GM21360 (cell line): ENCODE measurements at regions not wholly inside any gene's neighbourhood (a gene's known extent, or its start where the extent isn't known, plus 50 kb on each side); places are given as distances from the start of the nearest gene placed in this dataset.
"Not testable (repeated sequence)": the region's sequence is repeated elsewhere in the genome, so short reads cannot be mapped to it uniquely, and the experiment has no call there.

ENCODE experiments used
- ATAC-seq: cut with Tn5 transposase; IDR thresholded peaks from one replicate; pipeline ENCODE4 v1.9.1; 2021; ENCODE audit warnings: mild to moderate bottlenecking, moderate library complexity; ENCODE audit not compliant: unreplicated experiment

DNA sequence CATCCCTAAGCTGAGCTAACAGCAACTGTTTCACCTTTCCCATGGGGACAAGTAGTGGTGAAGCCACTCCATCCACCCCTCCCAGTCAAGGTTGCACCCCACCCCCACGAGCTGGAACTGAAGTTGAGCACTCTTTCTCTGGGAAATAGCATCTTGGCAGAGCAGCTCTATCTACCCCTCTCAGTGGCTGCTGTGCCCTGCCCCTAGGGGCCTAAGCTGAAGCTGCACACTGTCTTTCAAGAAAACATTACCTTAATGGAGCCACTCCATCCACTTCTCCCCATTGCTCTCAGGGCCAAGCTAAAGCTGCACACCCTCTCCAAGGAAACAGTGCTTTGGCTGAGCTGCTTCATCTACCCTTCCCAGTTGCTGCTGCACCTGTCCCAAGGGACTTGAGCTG is 170.6 kb upstream of the CCDC196 start:
- ATAC-seq, result no peak

DNA sequence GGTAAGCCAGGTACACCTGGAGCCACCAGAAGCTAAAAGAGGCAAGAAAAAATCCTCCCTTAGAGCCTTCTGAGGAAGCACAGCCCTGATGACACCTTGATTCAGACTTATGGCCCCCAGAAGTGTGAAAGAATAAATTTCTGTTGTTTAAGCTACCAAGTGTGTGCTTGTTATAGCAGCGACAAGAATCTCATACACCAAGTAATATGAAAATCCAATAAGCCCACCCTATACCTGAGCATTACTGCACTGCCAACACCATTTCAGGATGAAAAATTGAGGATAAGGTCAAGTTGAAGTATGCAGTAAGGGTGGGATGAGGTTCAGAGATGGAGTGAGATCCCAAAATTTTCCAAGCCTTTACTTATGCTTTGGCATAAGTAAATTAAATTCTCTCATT is 163.6 kb upstream of the CCDC196 start:
- ATAC-seq, result no peak

DNA sequence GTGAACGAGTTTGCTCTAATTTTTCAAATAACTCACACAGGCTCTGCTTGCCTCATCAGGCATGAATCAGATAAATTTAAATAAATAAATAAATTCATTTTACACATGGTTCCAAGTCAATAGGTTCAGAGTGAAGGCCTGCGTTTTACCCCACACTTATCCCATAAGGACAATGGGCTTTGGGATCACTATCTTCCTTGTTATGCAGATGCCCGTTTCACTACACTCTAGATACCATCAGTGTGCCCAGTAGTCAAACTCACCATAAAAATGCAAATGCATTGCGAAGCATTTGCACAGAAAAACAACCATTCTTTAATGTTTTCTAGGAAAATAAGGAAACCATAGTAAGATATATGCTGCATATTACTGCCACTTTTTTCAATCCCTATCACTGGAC is 155.9 kb upstream of the CCDC196 start:
- no peak for ATAC-seq

DNA sequence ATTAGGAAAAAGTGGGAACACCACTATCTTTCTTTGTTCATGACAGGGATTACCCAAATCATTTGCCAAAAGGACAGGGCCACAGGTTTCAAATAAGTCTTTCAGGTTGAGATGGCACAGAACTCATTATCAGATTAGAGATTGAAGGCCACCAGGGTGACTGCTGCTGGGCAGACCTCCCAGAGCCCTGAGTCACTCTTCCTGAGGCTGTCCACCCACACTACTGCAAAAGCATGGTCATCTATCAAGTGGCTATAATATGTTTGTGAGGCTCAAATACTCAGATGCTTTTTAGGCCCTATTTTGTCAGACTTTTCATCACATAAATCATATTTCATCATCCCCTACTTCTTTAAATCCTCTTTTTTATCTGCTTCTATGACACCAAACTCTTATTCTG is 155.3 kb upstream of the CCDC196 start:
- ATAC-seq, result no peak

DNA sequence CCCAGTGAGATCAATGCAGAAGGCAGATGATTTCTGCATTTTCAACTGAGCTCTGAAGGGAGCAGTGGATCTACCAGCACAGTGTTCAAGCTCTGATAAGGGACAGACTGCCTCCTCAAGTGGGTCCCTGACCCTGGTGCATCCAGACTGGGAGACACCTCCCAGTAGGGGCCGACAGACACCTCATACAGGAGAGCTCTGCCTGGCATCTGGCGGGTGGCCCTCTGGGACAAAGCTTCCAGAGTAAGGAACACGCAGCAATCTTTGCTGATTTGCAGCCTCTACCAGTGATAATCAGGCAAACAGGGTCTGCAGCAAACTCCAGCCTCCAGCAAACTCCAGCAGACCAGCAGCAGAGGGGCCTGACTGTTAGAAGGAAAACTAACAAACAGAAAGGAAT is 152.9 kb upstream of the CCDC196 start:
- ATAC-seq, result not testable (repeated sequence)

DNA sequence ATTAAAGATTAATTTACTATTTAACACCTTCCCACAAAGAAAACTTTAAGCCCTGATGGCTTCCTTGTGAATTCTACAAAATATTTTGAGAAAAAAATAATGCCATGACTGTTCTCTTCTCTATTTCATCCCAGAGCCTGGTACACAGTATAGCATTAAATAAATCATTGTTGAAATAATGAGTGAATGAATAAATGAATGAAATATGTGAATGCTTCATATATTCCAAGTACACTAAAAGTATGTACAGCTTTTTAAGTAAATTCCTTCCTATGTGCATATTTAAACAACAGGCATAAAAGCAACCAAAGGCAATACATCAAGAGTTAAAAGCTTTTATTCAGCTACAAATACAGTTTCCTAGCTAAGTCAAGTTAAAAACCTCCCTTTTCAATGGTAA is 144.9 kb upstream of the CCDC196 start:
- no peak for ATAC-seq

DNA sequence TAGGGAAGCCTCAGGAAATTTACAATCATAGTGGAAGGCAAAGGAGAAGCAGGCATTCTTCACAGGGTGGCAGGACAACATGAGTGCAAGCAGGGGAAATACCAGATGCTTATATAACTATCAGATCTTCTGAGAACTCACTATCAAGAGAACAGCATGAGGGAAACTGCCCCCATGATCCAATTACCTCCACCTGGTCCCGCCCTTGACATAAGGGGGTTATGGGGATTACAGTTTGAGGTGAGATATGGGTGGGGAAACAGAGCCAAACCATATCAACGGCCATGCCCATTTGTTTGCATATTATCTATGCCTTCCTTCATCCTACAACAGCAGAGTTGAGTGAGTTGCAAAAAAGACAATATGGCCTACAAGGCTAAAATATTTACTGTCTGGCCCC is 140.2 kb upstream of the CCDC196 start:
- ATAC-seq, result no peak

DNA sequence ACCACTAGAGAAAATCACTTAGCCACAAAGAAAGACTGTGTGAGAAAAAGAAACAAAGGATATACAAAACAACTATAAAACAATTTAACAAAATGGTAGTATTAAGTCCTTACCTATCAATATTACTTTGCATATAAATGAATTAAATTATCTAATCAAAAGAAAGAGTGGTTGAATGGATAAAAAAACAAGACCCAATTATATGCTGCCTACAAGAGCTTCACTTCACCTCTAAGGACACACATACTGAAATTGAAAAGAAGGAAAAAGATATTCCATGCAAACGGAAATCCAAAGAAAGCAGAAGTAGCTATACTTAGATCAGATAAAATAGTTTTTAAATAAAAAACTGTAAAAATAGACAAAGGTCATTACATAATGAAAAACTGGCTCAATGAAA is 134.9 kb upstream of the CCDC196 start:
- no peak for ATAC-seq

DNA sequence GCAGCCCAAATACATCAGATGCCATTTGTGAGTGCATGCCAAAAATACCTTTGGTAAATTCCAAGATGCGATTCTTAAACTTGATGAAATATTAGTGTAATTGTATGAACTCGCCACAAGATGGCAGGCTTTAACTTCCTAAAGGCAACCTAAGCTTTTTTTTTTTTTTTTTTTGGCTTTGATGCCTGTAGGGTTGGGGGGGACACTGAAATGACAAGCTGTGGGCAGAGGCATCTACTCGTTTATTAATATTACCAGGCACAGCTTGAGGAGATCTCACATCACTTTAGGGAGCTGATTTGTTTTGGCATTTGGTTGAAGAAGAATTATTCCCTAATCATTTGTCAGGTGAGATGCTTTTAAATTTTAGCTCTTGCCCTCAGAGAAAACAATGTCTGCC is 126.7 kb upstream of the CCDC196 start:
- no peak for ATAC-seq

DNA sequence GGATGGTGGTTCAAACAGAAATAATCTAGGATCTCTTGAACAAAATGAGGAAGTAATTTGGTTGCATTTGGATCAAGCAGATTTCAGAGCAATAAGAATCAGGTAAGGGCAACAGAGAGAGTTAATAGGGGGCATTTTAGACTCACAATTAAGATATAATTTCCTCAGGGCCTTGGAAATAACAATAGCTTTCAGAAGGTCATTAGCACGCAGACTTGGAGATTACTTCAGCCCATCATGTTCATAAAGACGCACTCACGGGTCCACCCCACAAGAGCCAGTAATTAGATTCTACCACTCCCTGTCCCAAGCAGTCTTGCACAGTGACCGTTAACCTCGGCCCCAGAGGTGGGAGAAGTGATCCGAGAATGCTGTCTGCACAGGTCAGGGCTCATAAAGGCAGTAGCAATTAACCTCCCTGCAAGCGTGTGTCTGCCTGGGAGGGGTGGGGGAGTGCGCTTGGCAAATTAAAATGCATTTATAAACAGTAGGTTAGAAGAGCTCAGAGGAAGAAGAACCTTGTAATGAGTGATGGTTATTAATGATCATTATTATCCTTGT is 125.7 kb upstream of the CCDC196 start:
- no peak for ATAC-seq

DNA sequence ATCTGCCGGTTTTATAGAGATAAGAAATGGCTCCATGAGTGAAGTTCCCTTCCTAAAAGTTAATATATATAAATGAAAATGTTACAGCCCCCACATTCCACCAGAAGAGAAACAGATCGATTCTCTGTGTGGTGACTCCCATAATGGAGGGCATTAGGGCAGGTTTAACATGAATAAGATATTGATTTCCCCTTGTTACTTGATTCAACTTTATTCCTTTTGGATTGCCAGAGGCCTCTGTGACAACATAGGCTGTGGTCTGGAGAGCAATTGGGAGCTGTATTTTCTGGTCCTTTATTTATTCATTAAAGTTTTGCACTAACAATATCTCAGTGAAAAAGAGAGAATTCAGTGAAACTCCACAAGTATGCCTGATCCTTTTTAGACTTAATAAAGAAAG is 125.2 kb upstream of the CCDC196 start:
- ATAC-seq, result no peak

DNA sequence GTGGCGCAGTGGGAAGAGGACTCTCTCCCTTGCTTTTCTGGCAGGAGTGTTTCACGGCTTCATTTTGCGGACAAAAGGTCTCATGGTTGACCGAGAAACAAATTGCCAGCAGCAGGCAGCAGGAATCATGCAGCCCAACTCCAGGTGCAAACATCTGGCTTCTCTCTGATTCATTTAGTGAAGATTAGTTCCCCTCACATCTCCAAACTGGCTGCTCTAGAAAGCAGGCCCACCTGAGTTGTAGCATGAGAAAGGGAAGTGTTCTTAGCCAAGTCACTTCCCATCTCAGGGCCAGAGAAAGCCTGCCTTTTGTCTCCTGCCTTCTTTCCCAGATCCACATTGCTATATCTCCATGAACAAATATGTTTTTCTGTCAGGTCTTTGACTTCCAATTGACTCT is 120.8 kb upstream of the CCDC196 start:
- ATAC-seq, result no peak

DNA sequence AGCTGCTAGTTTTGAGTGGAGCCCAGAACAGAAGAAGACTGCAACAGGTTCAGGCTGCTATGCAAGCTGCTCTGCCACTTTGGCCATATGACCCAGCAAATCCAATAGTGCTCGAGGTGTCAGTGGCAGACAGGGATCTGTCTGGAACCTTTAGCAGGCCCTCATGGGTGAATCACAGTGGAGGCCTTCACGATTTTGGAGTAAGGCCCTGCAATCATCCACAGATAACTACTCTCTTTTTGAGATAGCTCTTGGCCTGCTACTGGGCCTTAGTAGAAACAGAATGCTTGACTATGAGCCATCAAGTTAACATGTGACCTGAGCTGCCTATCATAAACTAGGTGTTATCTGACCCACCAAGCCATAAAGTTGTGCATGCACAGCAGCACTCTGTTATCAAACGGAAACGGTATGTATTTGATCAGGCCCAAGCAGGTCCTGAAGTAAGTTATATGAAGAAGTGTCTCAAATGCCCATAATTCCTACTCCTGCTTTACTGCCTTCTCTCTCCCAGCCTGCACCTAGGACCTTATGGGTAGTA is 116.9 kb upstream of the CCDC196 start:
- ATAC-seq, result no peak

DNA sequence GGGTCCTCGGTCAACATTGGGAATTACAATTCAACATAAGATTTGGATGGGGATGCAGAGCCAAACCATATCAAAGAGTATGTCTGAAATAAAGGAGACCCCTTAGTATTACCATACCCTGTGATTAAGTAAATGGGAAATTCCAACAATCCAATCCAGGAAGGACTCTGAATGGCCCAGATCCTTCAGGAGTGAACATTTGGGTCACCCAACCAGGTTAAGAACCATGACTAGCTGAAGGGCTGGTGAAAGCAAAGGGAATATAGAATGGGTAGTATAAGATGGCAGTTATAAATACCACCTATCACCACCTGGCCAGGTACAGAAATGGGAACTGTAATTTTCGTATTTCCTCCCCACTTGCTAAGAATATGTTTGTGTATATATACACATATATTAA is 114.4 kb upstream of the CCDC196 start:
- ATAC-seq, result no peak

DNA sequence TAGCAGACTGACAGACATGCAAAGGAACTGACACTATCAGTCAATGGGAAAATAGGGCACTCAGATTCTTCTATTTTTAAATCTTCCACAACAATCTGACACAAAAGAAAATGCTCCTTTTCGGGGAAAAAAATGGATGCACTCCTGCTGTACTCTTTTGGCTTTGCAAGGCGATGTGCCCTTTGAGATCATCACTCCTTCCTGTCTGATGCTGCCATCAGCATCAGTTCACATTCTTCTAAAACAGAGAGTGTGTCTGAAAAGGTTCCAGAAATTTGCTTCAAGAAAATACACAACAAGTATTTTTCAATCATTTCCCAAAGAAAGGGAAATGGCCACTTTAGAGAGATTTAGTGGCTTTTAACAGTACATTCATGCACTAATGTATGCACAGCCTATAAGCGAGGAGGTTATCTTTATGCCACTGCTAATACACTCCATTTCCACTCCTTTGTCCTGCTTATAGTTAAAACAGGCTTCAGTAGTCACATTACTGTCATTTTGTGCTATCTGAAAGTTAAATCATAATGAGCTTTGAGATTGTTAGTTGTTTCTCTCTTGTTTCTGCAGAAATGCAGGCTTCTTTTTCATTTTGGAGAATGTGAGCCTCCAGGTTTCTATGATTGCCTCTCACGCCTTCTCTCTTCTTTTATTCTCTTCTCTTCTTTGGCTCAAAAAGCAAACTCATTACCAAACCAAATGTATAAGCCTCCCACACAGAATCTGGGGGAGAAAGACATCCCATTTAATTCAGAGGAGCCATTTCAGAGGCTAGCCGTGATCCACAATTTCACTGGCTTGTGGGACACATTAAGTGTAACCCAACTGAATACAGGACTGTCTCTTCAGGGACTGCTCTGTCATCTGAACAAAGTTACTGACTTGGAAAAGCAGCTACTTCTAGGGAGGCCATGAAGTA is 110.9 kb upstream of the CCDC196 start:
- no peak for ATAC-seq

DNA sequence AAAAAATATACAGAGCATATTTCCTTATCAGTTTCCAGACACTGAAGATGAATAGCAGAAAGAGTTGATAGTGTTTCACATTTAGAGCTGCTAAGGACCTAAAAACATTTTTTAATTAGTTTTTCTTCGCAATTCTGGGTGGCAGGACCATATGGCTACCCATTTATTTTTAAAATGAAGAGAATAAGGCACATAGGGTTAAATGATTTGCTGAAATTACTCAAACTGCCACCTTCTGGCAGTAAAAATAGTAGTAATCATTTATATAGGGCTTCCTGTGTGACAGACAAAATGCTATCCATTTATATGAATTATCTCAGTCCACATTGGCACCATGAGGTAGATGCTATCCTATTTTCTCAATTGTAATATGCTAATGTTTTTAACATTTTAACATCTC is 108.6 kb upstream of the CCDC196 start:
- ATAC-seq, result no peak

DNA sequence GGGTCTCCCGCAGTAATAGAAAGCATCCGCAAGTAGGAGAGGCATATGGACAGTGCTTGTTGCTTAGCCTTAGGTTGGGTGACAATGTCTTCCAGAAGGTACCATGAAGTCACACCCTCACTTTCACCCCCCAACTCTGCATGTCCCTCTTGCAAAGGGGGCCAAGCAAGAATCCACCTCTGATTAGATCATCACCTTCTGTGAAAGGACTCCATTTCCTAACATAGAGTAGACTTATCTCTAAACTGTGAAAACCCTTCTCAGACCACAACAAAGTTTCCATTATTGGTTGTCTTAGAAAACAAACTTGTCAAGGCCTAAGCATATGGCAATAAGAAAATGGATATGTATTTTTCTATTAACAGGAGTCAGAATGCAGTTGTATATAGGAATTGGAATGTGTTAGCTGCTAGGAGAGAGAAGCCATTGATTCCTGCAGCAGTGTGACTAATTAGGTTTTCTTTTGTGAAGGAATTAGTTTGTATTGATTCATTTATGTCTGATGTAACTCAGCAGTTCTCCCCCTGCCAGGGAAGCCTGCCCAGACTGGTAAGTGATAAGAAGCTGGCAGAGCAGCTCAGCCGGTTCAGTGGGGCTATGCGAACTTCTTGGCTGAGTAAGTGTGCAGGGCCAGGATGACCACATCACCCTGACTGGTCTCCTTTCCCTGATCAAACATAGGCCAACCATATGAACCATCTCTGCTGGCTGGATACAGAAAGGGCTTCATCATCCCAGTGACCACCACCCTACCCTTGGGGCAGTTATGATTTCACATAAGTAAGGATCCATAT is 107.3 kb upstream of the CCDC196 start:
- ATAC-seq, result no peak

DNA sequence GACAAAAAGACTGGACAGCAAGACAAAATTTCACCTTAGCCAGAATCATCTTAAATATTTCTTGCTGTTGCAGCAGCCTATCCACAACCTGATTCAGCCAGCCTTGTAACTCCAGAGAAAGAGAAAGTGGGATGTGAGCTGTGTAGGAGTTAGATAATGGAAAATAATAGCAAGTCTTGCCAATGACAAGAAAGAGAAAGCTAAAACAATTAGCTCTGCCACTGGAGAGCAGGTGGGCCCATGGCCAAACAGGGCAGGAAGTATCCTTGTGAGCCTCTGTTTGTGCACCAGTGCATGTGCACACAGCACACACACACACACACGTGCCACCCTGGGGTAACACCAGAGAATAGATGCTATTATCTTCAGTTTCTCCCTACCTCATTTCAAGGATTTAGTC is 106.0 kb upstream of the CCDC196 start:
- no peak for ATAC-seq

DNA sequence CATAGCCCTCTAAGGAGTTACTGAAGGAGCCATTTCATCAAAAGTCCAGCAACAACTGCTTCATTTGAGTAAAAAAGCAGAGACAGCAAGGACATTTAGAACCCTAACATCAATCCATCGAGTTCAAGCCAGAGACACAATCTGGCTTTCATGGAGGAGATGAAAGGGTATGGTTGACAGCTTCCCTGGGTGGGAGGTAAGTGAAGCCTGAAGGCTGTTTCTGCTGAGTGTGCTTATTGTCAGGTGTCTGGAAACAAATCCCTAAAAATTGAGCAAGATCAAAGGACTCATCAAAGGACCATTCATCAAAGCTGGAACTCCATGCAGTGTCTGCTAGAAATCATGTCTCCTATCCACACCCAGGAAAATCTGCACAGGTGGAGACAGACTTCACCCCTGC is 104.4 kb upstream of the CCDC196 start:
- no peak for ATAC-seq

DNA sequence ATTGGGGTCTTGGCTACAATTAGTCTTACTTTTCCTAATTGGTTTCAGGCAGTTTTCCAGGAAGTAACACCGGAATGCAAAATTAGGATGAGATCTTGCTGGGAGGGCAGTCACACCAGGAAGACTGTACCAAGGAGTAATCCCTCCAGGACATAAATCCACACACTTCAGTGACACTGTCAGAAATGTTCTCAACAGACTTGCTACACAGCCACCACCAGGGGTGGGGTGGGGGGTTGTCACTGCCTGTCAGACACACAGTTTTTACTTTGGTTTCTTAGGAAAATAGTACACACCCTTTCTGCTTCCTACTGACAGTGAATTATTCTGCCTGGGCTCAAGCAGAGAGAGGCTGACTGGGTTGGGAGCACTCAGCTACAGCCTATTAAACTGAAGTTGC is 102.9 kb upstream of the CCDC196 start:
- no peak for ATAC-seq

DNA sequence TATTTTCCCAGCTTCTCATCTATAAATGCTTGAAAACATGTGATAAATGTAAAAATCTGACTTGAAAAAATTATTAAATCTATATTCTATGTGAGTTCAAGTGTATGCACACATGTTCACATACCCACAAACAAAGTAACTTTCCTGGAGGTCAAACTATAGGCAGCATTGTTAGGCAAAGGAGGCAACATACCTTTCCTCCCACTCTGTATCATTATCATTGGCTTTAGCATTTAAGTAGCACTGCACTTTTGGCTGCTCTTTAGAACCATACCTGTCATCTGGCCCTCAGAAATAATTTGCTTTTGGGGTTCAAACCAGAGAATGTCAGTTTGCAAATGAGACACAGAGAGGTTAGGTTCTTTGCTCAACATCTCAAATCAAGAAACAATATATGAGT is 102.4 kb upstream of the CCDC196 start:
- no peak for ATAC-seq

DNA sequence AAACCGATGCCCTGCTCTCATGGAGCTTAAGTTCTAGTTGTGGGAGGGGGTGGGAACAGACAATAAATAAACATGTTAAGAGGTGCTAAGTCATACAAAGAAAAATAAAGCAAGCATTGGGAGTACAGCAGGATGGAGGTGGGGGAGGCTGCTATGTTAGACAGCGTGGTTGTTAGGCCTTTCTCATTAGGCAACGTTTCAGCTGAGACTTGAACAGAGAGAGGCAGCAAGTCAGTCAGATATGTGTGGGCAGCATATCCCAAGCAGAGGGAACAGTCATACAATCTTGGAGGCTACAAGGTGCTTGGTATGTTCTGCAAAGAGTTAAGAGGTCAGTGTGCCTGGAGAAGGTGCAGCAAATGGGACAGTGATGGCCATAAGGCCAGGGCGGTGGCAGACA is 97.7 kb upstream of the CCDC196 start:
- no peak for ATAC-seq
